Keratinocyte (primary cell): ENCODE measurements at regions not wholly inside any gene's neighbourhood (a gene's known extent, or its start where the extent isn't known, plus 50 kb on each side); places are given as distances from the start of the nearest gene placed in this dataset.

ENCODE experiments used
- DNase-seq: peaks from one replicate; pipeline ENCODE4 v3.0.0-alpha.2; 2011; ENCODE audit warnings: low read depth, missing footprints, low spot score
- FAIRE-seq: peaks from 2 replicates; lab custom pipeline; 2011; peaks lifted over from hg19 to GRCh38; lab: Jason Lieb, UNC
- H2AFZ ChIP-seq: 2 replicates; pipeline ENCODE4 v1.6.0; 2012; ENCODE audit warnings: low read length, control low read depth, inconsistent platforms; ENCODE audit not compliant: control insufficient read depth
- H3K27ac ChIP-seq: 2 replicates; pipeline ENCODE4 v1.5.1; 2011; ENCODE audit warnings: low read length; ENCODE audit not compliant: control insufficient read depth, insufficient read depth
- H3K27me3 ChIP-seq: 3 replicates; pipeline ENCODE4 v1.6.0; 2011; ENCODE audit warnings: low read length; ENCODE audit not compliant: control insufficient read depth, insufficient read depth; ENCODE audit errors: extremely low read depth
- H3K36me3 ChIP-seq, 2 experiments: 2 replicates in 1 of 2; 3 replicates in 1 of 2; pipeline ENCODE4 v1.5.1; 2011; ENCODE audit warnings: low read length in 2 of 2, mild to moderate bottlenecking in 1 of 2; ENCODE audit not compliant: control insufficient read depth in 2 of 2, insufficient read depth in 2 of 2; ENCODE audit errors: extremely low read depth in 1 of 2
- H3K4me1 ChIP-seq: 3 replicates; pipeline ENCODE4 v1.5.1; 2011; ENCODE audit warnings: low read length; ENCODE audit not compliant: control insufficient read depth, insufficient read depth; ENCODE audit errors: extremely low read depth
- H3K4me2 ChIP-seq: 3 replicates; pipeline ENCODE4 v1.6.0; 2011; ENCODE audit warnings: low read depth, low read length; ENCODE audit not compliant: control insufficient read depth, insufficient read depth; ENCODE audit errors: extremely low read depth
- H3K4me3 ChIP-seq, 3 experiments: fragments of 200-600 bp in 1 of 3; sonication (generic) in 1 of 3; 2 replicates in 2 of 3; 3 replicates in 1 of 3; pipeline ENCODE4 v1.5.1; 2011 to 2016; ENCODE audit warnings: low read length in 3 of 3, mild to moderate bottlenecking in 3 of 3, control low read depth in 2 of 3, inconsistent platforms in 1 of 3, low read depth in 1 of 3, mixed read lengths in 1 of 3, mixed run types in 1 of 3, moderate library complexity in 1 of 3; ENCODE audit not compliant: control insufficient read depth in 2 of 3, insufficient read depth in 2 of 3; ENCODE audit errors: extremely low read depth in 1 of 3
- H3K79me2 ChIP-seq: 2 replicates; pipeline ENCODE4 v1.6.0; 2012; ENCODE audit warnings: low read length; ENCODE audit not compliant: control insufficient read depth, insufficient read depth
- H3K9ac ChIP-seq: 3 replicates; pipeline ENCODE4 v1.6.0; 2011; ENCODE audit warnings: low read length; ENCODE audit not compliant: control insufficient read depth, insufficient read depth; ENCODE audit errors: extremely low read depth
- H3K9me1 ChIP-seq: 3 replicates; pipeline ENCODE4 v1.6.0; 2011; ENCODE audit warnings: low read length; ENCODE audit not compliant: control insufficient read depth, insufficient read depth; ENCODE audit errors: extremely low read depth
- H3K9me3 ChIP-seq: 2 replicates; pipeline ENCODE4 v1.5.1; 2012; ENCODE audit warnings: low read depth, low read length; ENCODE audit not compliant: control insufficient read depth
- H4K20me1 ChIP-seq: 3 replicates; pipeline ENCODE4 v1.6.0; 2011; ENCODE audit warnings: low read length; ENCODE audit not compliant: control insufficient read depth, insufficient read depth; ENCODE audit errors: extremely low read depth
- CTCF ChIP-seq, 3 experiments: IDR thresholded peaks in 1 of 3; conservative IDR thresholded peaks in 1 of 3; optimal IDR thresholded peaks in 1 of 3; 2 replicates in 2 of 3; 3 replicates in 1 of 3; pipeline versions ENCODE3 to v1.5.1; 2011; ENCODE audit warnings: low read length in 3 of 3, mild to moderate bottlenecking in 3 of 3, moderate library complexity in 2 of 3, control low read depth in 1 of 3, inconsistent platforms in 1 of 3; ENCODE audit not compliant: insufficient read depth in 2 of 3; ENCODE audit errors: extremely low read depth in 1 of 3
- EZH2 ChIP-seq: IDR thresholded peaks from one replicate; pipeline ENCODE4 v1.6.1; 2012; ENCODE audit warnings: inconsistent platforms, mild to moderate bottlenecking, low read length, moderate library complexity
- dilution Hi-C: fragments of 300-500 bp; cut with MboI; formaldehyde crosslinking; loops from one replicate; pipeline ENCODE4 v1.7.0; 2020; ENCODE audit warnings: low sequenced_read_pairs; ENCODE audit not compliant: extremely low pct_ligation_motif_present

- Histone ChIP-seq H3K4me2 (no peak overlapping the region), H3K4me3 (no peak overlapping the region), H3K4me1 (no peaks in the 10 kb centered on the region), H4K20me1 (no peaks in the 10 kb centered on the region), H3K9me3 (no peaks in the 10 kb centered on the region), H3K79me2 (no peaks in the 10 kb centered on the region), H2AFZ (no peak overlapping the region), H3K27me3 (peaks cover 3% of the 10 kb centered on the region), H3K27ac (no peak overlapping the region), H3K36me3 (no peaks in the 10 kb centered on the region), H3K9ac (no peak overlapping the region), H3K9me1 (no peaks in the 10 kb centered on the region)
- TF ChIP-seq CTCF (optimal IDR thresholded peaks at IDR 0.05 in 1 of 3, IDR thresholded peaks at IDR 0.05 in 1 of 3, conservative IDR thresholded peaks at IDR 0.05 in 1 of 3; ENCODE audit: extremely low read depth in 1 of 3, insufficient read depth in 2 of 3, low read length in 3 of 3) (no peak), EZH2 (no peak)
- FAIRE-seq: no peak
- no peak for DNase-seq
- dilution Hi-C loops: no loop called here
Measured at GRCh38 chr2:120499784-120500495, 154.0 kb downstream of the INHBB start.

- DNase-seq: no peak
- FAIRE-seq: no peak
- peaks cover 3% of the 10 kb centered on the region for H3K27me3 ChIP-seq
- H3K4me1 ChIP-seq: no peaks in the 10 kb centered on the region
- no peak overlapping the region for H3K27ac ChIP-seq
- H3K79me2 ChIP-seq: no peaks in the 10 kb centered on the region
- no peak for TF ChIP-seq CTCF (optimal IDR thresholded peaks at IDR 0.05 in 1 of 3, IDR thresholded peaks at IDR 0.05 in 1 of 3, conservative IDR thresholded peaks at IDR 0.05 in 1 of 3; ENCODE audit: extremely low read depth in 1 of 3, insufficient read depth in 2 of 3, low read length in 3 of 3)
- TF ChIP-seq EZH2: no peak
- no peak overlapping the region for H3K9ac ChIP-seq
- H3K36me3 ChIP-seq: no peaks in the 10 kb centered on the region
- no peak overlapping the region for H3K4me2 ChIP-seq
- no peaks in the 10 kb centered on the region for H3K9me1 ChIP-seq
- no peak overlapping the region for H2AFZ ChIP-seq
- H4K20me1 ChIP-seq: no peaks in the 10 kb centered on the region
- no peaks in the 10 kb centered on the region for H3K9me3 ChIP-seq
- no peak overlapping the region for H3K4me3 ChIP-seq
- dilution Hi-C loops: no loop called here
Measured at GRCh38 chr2:120501591-120501990, 155.7 kb downstream of the INHBB start.
